MM.1S (cell line): ENCODE measurements at regions not wholly inside any gene's neighbourhood (a gene's known extent, or its start where the extent isn't known, plus 50 kb on each side); places are given as distances from the start of the nearest gene placed in this dataset.

ENCODE experiments used
- EZH2phosphoT487 ChIP-seq: fragments of 300-600 bp; sonication (generic); IDR thresholded peaks from 2 replicates; pipeline ENCODE4 v1.6.1; 2018; ENCODE audit warnings: antibody characterized with exemption, low read length
- TF ChIP-seq, protein P1 (sequence below): fragments of 300-600 bp; sonication (generic); IDR thresholded peaks from 2 replicates; pipeline ENCODE4 v1.5.1; 2016; ENCODE audit warnings: antibody characterized with exemption, low read length, mixed read lengths

DNA sequence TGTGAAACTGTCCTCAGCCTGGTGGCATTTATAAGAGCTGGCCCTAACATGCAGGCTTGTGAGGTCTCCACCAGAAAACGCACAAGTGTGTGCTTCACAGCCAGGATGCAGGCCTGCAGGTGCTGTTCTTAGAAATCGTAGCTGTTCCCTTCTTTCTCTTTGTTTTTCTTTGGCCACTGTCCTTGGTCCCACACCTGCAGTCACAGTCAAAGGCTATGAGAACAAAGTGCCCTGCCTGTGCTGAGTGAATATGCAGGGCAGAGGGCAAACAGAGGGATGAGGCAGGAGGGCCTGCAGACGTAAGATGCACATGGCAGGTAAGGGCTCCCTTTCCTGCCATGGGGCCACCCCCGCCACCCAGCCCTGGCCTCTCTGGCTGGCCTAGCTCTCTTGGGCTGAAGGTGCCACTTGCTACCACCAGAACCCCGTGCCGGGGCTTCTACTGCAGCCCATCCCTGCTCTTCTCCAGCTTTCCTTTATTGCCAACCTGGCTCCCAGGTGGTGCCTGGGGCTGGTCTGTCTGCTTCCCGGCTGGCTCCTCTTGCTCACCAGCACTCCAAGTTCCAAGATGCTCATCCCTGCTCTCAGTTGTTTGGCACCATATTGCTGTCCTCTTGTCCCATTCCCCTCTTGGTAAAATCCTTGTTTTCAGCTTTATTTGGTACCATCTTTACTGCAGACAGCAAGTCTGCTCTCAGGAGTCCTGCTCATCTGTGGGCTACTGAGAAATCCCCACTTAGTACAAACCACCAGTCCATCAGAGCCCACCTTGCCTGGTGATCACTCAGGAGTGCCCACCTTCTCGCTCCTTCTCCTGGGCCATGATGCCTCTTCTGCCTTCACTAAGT, 308.1 kb upstream of the ZMIZ1 start:
- TF ChIP-seq, protein P1, sequence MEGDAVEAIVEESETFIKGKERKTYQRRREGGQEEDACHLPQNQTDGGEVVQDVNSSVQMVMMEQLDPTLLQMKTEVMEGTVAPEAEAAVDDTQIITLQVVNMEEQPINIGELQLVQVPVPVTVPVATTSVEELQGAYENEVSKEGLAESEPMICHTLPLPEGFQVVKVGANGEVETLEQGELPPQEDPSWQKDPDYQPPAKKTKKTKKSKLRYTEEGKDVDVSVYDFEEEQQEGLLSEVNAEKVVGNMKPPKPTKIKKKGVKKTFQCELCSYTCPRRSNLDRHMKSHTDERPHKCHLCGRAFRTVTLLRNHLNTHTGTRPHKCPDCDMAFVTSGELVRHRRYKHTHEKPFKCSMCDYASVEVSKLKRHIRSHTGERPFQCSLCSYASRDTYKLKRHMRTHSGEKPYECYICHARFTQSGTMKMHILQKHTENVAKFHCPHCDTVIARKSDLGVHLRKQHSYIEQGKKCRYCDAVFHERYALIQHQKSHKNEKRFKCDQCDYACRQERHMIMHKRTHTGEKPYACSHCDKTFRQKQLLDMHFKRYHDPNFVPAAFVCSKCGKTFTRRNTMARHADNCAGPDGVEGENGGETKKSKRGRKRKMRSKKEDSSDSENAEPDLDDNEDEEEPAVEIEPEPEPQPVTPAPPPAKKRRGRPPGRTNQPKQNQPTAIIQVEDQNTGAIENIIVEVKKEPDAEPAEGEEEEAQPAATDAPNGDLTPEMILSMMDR = no peak
- TF ChIP-seq EZH2phosphoT487 = no peak
